ENCODE measurements at regions not wholly inside any gene's neighbourhood (a gene's known extent, or its start where the extent isn't known, plus 50 kb on each side); places are given as distances from the start of the nearest gene placed in this dataset.

DNA sequence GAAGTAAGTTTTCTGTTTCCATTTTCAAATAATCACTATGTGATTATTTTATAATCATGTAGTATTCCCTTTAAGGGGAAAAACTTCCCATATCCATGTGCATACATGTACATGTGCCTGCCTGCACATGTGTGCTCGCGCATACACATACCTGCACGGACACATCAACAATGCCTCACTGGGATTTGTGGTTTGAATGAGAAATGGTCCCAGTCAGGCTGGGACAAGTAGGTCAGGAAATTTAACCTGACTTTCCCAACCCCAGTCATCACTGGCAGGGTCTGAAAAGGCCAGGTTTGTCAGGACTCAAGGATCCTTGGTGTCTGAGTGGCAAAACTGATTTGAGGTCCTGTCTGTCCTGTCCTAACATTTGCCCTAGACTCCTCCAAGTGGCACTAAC, 109.3 kb upstream of the MRPS22 start:
- TF ChIP-seq, protein P1, sequence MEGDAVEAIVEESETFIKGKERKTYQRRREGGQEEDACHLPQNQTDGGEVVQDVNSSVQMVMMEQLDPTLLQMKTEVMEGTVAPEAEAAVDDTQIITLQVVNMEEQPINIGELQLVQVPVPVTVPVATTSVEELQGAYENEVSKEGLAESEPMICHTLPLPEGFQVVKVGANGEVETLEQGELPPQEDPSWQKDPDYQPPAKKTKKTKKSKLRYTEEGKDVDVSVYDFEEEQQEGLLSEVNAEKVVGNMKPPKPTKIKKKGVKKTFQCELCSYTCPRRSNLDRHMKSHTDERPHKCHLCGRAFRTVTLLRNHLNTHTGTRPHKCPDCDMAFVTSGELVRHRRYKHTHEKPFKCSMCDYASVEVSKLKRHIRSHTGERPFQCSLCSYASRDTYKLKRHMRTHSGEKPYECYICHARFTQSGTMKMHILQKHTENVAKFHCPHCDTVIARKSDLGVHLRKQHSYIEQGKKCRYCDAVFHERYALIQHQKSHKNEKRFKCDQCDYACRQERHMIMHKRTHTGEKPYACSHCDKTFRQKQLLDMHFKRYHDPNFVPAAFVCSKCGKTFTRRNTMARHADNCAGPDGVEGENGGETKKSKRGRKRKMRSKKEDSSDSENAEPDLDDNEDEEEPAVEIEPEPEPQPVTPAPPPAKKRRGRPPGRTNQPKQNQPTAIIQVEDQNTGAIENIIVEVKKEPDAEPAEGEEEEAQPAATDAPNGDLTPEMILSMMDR (IDR thresholded peaks at IDR 0.05), result no peak
- no peak for TF ChIP-seq POLR2AphosphoS5 (IDR thresholded peaks at IDR 0.05)
- TF ChIP-seq POLR2A (IDR thresholded peaks at IDR 0.05), result no peak
- H3K36me3 ChIP-seq, result no peaks in the 10 kb centered on the region
- no peaks in the 10 kb centered on the region for H3K9me3 ChIP-seq
- H3K27me3 ChIP-seq, result no peaks in the 10 kb centered on the region
- no peak overlapping the region for H3K27ac ChIP-seq
- no peak overlapping the region for H3K4me3 ChIP-seq
- H3K4me1 ChIP-seq, result no peaks in the 10 kb centered on the region
- intact Hi-C loops (cut with DNase I; ENCODE audit: low total_unique reads), result no loop called here
- DNase-seq (ENCODE audit: low spot score in 2 of 2), result no peak

DNA sequence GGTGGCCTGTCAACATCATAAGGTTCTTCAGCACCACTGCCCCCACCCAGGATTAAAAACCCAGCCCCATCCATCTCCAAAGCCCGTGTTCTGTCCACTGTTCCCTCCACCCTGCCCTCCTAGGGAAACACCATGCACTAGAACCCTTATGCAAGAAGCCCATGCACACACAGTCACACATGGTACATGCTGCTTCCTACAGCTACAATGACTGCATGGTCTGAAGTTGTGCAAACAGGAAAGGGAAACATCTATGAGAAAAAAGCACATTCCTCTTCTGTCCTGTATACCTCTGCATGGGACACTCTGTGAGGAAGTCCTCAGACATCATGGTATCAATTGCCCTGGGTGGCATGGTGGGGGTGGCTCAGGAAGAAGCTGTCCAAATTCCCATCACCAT, 108.6 kb upstream of the MRPS22 start:
- intact Hi-C loops (cut with DNase I; ENCODE audit: low total_unique reads), result no loop called here
- no peaks in the 10 kb centered on the region for H3K4me1 ChIP-seq
- H3K27ac ChIP-seq, result no peak overlapping the region
- no peak overlapping the region for H3K4me3 ChIP-seq
- H3K36me3 ChIP-seq, result no peaks in the 10 kb centered on the region
- no peaks in the 10 kb centered on the region for H3K27me3 ChIP-seq
- no peak for DNase-seq (ENCODE audit: low spot score in 2 of 2)
- no peaks in the 10 kb centered on the region for H3K9me3 ChIP-seq
- TF ChIP-seq, protein P1 (IDR thresholded peaks at IDR 0.05), result no peak

DNA sequence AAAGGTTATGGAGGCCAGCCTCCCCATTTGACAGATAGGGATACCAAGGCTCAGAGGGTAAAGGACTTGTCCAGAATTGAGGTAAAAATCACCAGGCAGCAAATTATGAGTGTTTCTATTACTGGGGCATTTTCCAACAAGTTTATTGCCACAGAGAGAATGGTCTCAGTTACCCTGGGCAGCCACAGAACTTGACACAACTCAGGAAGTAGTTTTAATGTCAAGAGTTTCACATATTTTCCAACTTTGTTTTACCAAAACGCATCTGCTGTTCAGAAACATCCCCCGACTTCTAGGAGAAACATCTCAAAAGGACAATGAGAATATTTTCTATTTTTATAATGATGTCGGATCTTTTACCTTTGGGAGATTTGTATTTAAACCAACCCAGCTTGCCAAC, 107.5 kb upstream of the MRPS22 start:
- Histone ChIP-seq H3K27me3 (no peaks in the 10 kb centered on the region), H3K4me1 (no peaks in the 10 kb centered on the region), H3K27ac (no peak overlapping the region), H3K4me3 (no peak overlapping the region), H3K9me3 (no peaks in the 10 kb centered on the region), H3K36me3 (no peaks in the 10 kb centered on the region)
- DNase-seq (ENCODE audit: low spot score in 2 of 2), result no peak
- intact Hi-C loops (cut with DNase I; ENCODE audit: low total_unique reads), result no loop called here
- TF ChIP-seq POLR2AphosphoS5 (IDR thresholded peaks at IDR 0.05) (no peak), POLR2A (IDR thresholded peaks at IDR 0.05) (no peak)
- TF ChIP-seq, protein P1 (IDR thresholded peaks at IDR 0.05), result no peak

DNA sequence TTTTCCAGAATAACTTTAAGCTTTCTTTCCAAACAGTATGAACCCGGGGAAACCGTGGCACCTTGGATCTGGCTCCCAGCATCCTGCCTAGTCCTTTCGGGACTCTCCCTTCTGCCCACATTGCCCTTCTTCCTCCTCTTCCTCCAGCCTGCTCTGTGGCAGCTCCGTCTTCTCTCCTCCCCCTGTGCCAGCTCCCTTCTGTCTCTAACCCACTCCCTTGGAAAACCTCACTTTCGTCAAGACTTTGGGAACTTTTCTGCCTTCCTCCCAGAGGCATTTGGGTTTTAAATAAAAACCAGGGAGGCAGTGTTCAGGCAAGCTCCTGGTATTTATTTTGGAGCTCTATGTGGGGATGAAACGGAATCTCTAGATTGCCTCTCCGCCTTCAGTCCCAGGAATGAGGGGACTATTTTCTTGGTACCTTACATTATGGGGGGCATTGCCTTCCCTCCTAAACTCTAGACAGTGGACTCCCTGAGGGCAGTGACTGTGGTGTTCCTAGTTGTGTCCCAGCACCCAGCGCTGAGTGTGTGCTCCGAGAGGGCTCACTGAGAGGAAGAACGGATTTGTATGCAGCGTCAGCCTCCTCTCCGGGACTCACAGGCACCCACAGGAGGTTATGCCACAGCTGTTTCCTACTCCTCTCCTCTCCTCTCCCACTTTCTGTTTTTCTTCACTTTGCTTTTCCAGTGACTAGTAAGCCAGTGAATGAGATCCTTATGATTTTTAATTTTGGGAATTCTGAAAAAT, 105.4 kb upstream of the MRPS22 start:
- TF ChIP-seq POLR2AphosphoS5 (IDR thresholded peaks at IDR 0.05) (no peak), POLR2A (IDR thresholded peaks at IDR 0.05) (no peak)
- TF ChIP-seq, protein P1 (IDR thresholded peaks at IDR 0.05), result no peak
- intact Hi-C loops (cut with DNase I; ENCODE audit: low total_unique reads), result no loop called here

DNA sequence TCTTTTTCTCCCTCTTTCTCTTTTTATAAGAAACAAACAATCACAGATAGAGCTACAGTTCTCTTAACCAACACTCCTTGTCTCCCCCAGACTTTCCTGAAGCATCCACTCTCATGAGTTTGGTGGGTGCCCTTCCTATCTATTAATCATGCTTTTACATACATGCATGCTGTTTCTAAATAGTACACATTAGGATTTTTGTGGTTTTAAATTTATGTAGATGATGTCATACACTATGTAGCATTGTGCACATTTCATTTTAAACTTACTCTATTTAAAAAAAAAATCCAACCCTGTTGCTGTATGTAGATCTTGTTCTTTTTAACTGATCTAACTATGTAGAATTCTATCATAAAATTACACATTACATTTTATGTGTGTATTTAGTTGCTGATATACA, 104.3 kb upstream of the MRPS22 start:
- H3K27ac ChIP-seq, result no peak overlapping the region
- no peaks in the 10 kb centered on the region for H3K9me3 ChIP-seq
- no peaks in the 10 kb centered on the region for H3K36me3 ChIP-seq
- intact Hi-C loops (cut with DNase I; ENCODE audit: low total_unique reads), result no loop called here
- H3K27me3 ChIP-seq, result no peaks in the 10 kb centered on the region
- H3K4me1 ChIP-seq, result no peaks in the 10 kb centered on the region
- DNase-seq (ENCODE audit: low spot score in 2 of 2), result no peak
- H3K4me3 ChIP-seq, result no peak overlapping the region
- TF ChIP-seq POLR2AphosphoS5 (IDR thresholded peaks at IDR 0.05) (no peak), POLR2A (IDR thresholded peaks at IDR 0.05) (no peak)
- TF ChIP-seq, protein P1 (IDR thresholded peaks at IDR 0.05), result no peak

More for the DNA sequence above, 105.4 kb upstream of the MRPS22 start:
- DNase-seq (ENCODE audit: low spot score in 2 of 2), result no peak
- Histone ChIP-seq H3K4me3 (peak overlapping the region in 2 of 3 donors; percentile 3 to 22), H3K4me1 (no peaks in the 10 kb centered on the region), H3K9me3 (no peaks in the 10 kb centered on the region), H3K27me3 (no peaks in the 10 kb centered on the region), H3K27ac (no peak overlapping the region), H3K36me3 (no peaks in the 10 kb centered on the region)
